ENCODE measurements at regions not wholly inside any gene's neighbourhood (a gene's known extent, or its start where the extent isn't known, plus 50 kb on each side); places are given as distances from the start of the nearest gene placed in this dataset.

- H3K27ac ChIP-seq (ENCODE audit: low read depth in 1 of 2, low read length in 2 of 2): no peak overlapping the region
- no peaks in the 10 kb centered on the region for H3K36me3 Mint-ChIP-seq (ENCODE audit: low read depth)
- no peak overlapping the region for H3K4me3 Mint-ChIP-seq
- H3K27ac Mint-ChIP-seq: no peak overlapping the region
- H3K27me3 Mint-ChIP-seq: peaks cover 41% of the 10 kb centered on the region
- no peaks in the 10 kb centered on the region for H3K36me3 ChIP-seq (ENCODE audit: insufficient read depth, low read length)
- CTCF ChIA-PET: no interaction called here
- H3K27me3 ChIP-seq (ENCODE audit: control insufficient read depth in 1 of 2, insufficient read depth in 2 of 2, low read length in 2 of 2): peaks cover 5 to 6% of the 10 kb centered on the region in 2 experiments
- no peaks in the 10 kb centered on the region for H3K9me3 Mint-ChIP-seq
- no peak for TF ChIP-seq CTCF (IDR thresholded peaks at IDR 0.05)
- ATAC-seq (ENCODE audit: poor library complexity): no peak
- DNase-seq: no peak
- no peaks in the 10 kb centered on the region for H3K4me1 Mint-ChIP-seq (ENCODE audit: low read depth)
- no peaks in the 10 kb centered on the region for H3K9me3 ChIP-seq (ENCODE audit: control insufficient read depth in 1 of 2, insufficient read depth in 1 of 2, low read length in 2 of 2)
- intact Hi-C loops (cut with DNase I, micrococcal nuclease): no loop called here
- no peaks in the 10 kb centered on the region for H3K4me1 ChIP-seq (ENCODE audit: insufficient read depth, low read length)
- H3K4me3 ChIP-seq (ENCODE audit: low read length): no peak overlapping the region
- POLR2A ChIA-PET: no interaction called here
These were observed 188.3 kb upstream of the CAMK1G start for GRCh38 chr1:209395169-209395568.

- no peaks in the 10 kb centered on the region for H3K9me3 Mint-ChIP-seq
These were observed 186.1 kb upstream of the CAMK1G start for GRCh38 chr1:209397371-209397770.

GRCh38 chr1:209397910-209398309 lies 185.6 kb upstream of the CAMK1G start:
- no peaks in the 10 kb centered on the region for H3K4me1 Mint-ChIP-seq (ENCODE audit: low read depth)
- intact Hi-C loops (cut with DNase I, micrococcal nuclease): no loop called here
- no peak for TF ChIP-seq CTCF (IDR thresholded peaks at IDR 0.05)
- Histone ChIP-seq H3K9me3 (ENCODE audit: control insufficient read depth in 1 of 2, insufficient read depth in 1 of 2, low read length in 2 of 2) (peaks cover 0 to under 1% of the 10 kb centered on the region in 2 experiments), H3K36me3 (ENCODE audit: insufficient read depth, low read length) (no peaks in the 10 kb centered on the region), H3K4me3 (ENCODE audit: low read length) (no peak overlapping the region), H3K27ac (ENCODE audit: low read depth in 1 of 2, low read length in 2 of 2) (no peak overlapping the region), H3K27me3 (ENCODE audit: control insufficient read depth in 1 of 2, insufficient read depth in 2 of 2, low read length in 2 of 2) (peaks cover 0 to 6% of the 10 kb centered on the region in 2 experiments), H3K4me1 (ENCODE audit: insufficient read depth, low read length) (no peaks in the 10 kb centered on the region)
- H3K9me3 Mint-ChIP-seq: no peaks in the 10 kb centered on the region
- H3K27me3 Mint-ChIP-seq: peaks cover 33% of the 10 kb centered on the region
- DNase-seq: no peak
- ChIA-PET CTCF (no interaction called here), POLR2A (no interaction called here)
- no peak for ATAC-seq (ENCODE audit: poor library complexity)
- no peak overlapping the region for H3K27ac Mint-ChIP-seq
- no peak overlapping the region for H3K4me3 Mint-ChIP-seq
- H3K36me3 Mint-ChIP-seq (ENCODE audit: low read depth): no peaks in the 10 kb centered on the region

More at GRCh38 chr1:209397371-209397770, 186.1 kb upstream of the CAMK1G start:
- no peak for TF ChIP-seq CTCF (IDR thresholded peaks at IDR 0.05)
- H3K4me1 ChIP-seq (ENCODE audit: insufficient read depth, low read length): no peaks in the 10 kb centered on the region
- no peaks in the 10 kb centered on the region for H3K4me1 Mint-ChIP-seq (ENCODE audit: low read depth)
- no peak for ATAC-seq (ENCODE audit: poor library complexity)
- no peaks in the 10 kb centered on the region for H3K36me3 Mint-ChIP-seq (ENCODE audit: low read depth)
- no peaks in the 10 kb centered on the region for H3K36me3 ChIP-seq (ENCODE audit: insufficient read depth, low read length)
- POLR2A ChIA-PET: no interaction called here
- CTCF ChIA-PET: no interaction called here
- H3K27me3 Mint-ChIP-seq: peaks cover 38% of the 10 kb centered on the region
- no peaks in the 10 kb centered on the region for H3K9me3 ChIP-seq (ENCODE audit: control insufficient read depth in 1 of 2, insufficient read depth in 1 of 2, low read length in 2 of 2)
- no peak overlapping the region for H3K4me3 Mint-ChIP-seq
- no peak overlapping the region for H3K27ac ChIP-seq (ENCODE audit: low read depth in 1 of 2, low read length in 2 of 2)
- no peak overlapping the region for H3K4me3 ChIP-seq (ENCODE audit: low read length)
- intact Hi-C loops (cut with DNase I, micrococcal nuclease): no loop called here
- H3K27me3 ChIP-seq (ENCODE audit: control insufficient read depth in 1 of 2, insufficient read depth in 2 of 2, low read length in 2 of 2): peaks cover 4 to 6% of the 10 kb centered on the region in 2 experiments
- no peak for DNase-seq
- no peak overlapping the region for H3K27ac Mint-ChIP-seq
